ENCODE measurements at regions not wholly inside any gene's neighbourhood (a gene's known extent, or its start where the extent isn't known, plus 50 kb on each side); places are given as distances from the start of the nearest gene placed in this dataset.

GRCh38 chr1:222996310-222996975 is 146.6 kb downstream of the TLR5 start:
- DNase-seq (ENCODE audit: low read depth in 2 of 2), result no peak

GRCh38 chr1:223000632-223001031 is 142.4 kb downstream of the TLR5 start:
- no peak for DNase-seq (ENCODE audit: low read depth in 2 of 2)

- no peak for DNase-seq (ENCODE audit: low read depth in 2 of 2)
Observed at GRCh38 chr1:223001653-223002634, 141.1 kb downstream of the TLR5 start.

- DNase-seq (ENCODE audit: low read depth in 2 of 2), result no peak
Observed at GRCh38 chr1:223003549-223003948, 139.5 kb downstream of the TLR5 start.

GRCh38 chr1:223006371-223006770 is 136.7 kb downstream of the TLR5 start:
- DNase-seq (ENCODE audit: low read depth in 2 of 2), result no peak

GRCh38 chr1:223006917-223007648 is 136.0 kb downstream of the TLR5 start:
- DNase-seq (ENCODE audit: low read depth in 2 of 2), result no peak

GRCh38 chr1:223007935-223008334 is 135.1 kb downstream of the TLR5 start:
- no peak for DNase-seq (ENCODE audit: low read depth in 2 of 2)

- DNase-seq (ENCODE audit: low read depth in 2 of 2), result no peak
Observed at GRCh38 chr1:223008808-223009207, 134.2 kb downstream of the TLR5 start.

GRCh38 chr1:223009406-223009805 is 133.6 kb downstream of the TLR5 start:
- DNase-seq (ENCODE audit: low read depth in 2 of 2), result no peak

- DNase-seq (ENCODE audit: low read depth in 2 of 2), result no peak
Observed at GRCh38 chr1:223010582-223011504, 132.2 kb downstream of the TLR5 start.

- no peak for DNase-seq (ENCODE audit: low read depth in 2 of 2)
Observed at GRCh38 chr1:223011505-223011856, 131.6 kb downstream of the TLR5 start.

GRCh38 chr1:223012176-223012788 is 130.8 kb downstream of the TLR5 start:
- DNase-seq (ENCODE audit: low read depth in 2 of 2), result no peak

GRCh38 chr1:223012938-223013337 is 130.1 kb downstream of the TLR5 start:
- DNase-seq (ENCODE audit: low read depth in 2 of 2), result no peak

GRCh38 chr1:223014142-223014873 is 128.7 kb downstream of the TLR5 start:
- no peak for DNase-seq (ENCODE audit: low read depth in 2 of 2)

- DNase-seq (ENCODE audit: low read depth in 2 of 2), result no peak
Observed at GRCh38 chr1:223016381-223016780, 126.7 kb downstream of the TLR5 start.

- no peak for DNase-seq (ENCODE audit: low read depth in 2 of 2)
Observed at GRCh38 chr1:223016890-223017289, 126.2 kb downstream of the TLR5 start.

- DNase-seq (ENCODE audit: low read depth in 2 of 2), result no peak
Observed at GRCh38 chr1:223017291-223017690, 125.8 kb downstream of the TLR5 start.

- no peak for DNase-seq (ENCODE audit: low read depth in 2 of 2)
Observed at GRCh38 chr1:223018534-223018933, 124.5 kb downstream of the TLR5 start.

GRCh38 chr1:223019256-223019655 is 123.8 kb downstream of the TLR5 start:
- no peak for DNase-seq (ENCODE audit: low read depth in 2 of 2)

- no peak for DNase-seq (ENCODE audit: low read depth in 2 of 2)
Observed at GRCh38 chr1:223020770-223021169, 122.3 kb downstream of the TLR5 start.

Measured in stimulated activated CD4-positive, alpha-beta T cell treated with anti-CD3 and anti-CD28 coated beads, Interleukin-1b, Interleukin-23, amount 100 ng/mL, for 1 hour (primary cell).